ENCODE measurements at regions not wholly inside any gene's neighbourhood (a gene's known extent, or its start where the extent isn't known, plus 50 kb on each side); places are given as distances from the start of the nearest gene placed in this dataset.
A peak's percentile ranks its signal among the peaks of the same experiment; 100 is the strongest.
"Not testable (repeated sequence)": the region's sequence is repeated elsewhere in the genome, so short reads cannot be mapped to it uniquely, and the experiment has no call there.

DNA sequence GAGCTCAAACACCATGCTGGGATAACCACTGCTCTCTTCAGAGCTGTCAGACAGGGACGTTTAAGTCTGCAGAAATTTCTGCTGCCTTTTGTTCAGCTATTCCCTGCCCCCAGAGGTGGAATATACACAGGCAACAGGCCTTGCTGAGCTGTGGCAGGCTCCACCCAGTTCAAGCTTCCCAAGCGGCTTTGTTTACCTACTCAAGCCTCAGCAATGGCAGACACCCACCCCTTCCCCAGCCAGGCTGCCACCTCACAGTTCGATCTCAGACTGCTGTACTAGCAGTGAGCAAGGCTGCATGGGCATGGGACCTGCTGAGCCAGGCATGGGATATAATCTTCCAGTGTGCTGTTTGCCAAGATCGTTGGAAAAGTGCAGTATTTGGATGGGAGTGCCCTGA, 1220.5 kb downstream of the FLRT2 start (continued):
- TF ChIP-seq, protein P1, sequence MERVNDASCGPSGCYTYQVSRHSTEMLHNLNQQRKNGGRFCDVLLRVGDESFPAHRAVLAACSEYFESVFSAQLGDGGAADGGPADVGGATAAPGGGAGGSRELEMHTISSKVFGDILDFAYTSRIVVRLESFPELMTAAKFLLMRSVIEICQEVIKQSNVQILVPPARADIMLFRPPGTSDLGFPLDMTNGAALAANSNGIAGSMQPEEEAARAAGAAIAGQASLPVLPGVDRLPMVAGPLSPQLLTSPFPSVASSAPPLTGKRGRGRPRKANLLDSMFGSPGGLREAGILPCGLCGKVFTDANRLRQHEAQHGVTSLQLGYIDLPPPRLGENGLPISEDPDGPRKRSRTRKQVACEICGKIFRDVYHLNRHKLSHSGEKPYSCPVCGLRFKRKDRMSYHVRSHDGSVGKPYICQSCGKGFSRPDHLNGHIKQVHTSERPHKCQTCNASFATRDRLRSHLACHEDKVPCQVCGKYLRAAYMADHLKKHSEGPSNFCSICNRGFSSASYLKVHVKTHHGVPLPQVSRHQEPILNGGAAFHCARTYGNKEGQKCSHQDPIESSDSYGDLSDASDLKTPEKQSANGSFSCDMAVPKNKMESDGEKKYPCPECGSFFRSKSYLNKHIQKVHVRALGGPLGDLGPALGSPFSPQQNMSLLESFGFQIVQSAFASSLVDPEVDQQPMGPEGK (CRISPR knock-in tag; IDR thresholded peaks at IDR 0.05) = 0 out of 2 replicates have a peak, but pooled peaks have one; percentile 5
- peak; percentile 21; the same call in 1 of the 2 replicates for TF ChIP-seq YEATS2 (CRISPR knock-in tag; IDR thresholded peaks at IDR 0.05; ENCODE audit: borderline replicate concordance)
- TF ChIP-seq ZNF44 (CRISPR knock-in tag; IDR thresholded peaks at IDR 0.05) = 0 out of 2 replicates have a peak, but pooled peaks have one; percentile 34
- peak; percentile 50 for TF ChIP-seq FOXA3 (CRISPR knock-in tag; IDR thresholded peaks at IDR 0.05)
- peak; percentile 77 for TF ChIP-seq ZNF331 (CRISPR knock-in tag; IDR thresholded peaks at IDR 0.05)
- TF ChIP-seq ZMYM4 (CRISPR knock-in tag; IDR thresholded peaks at IDR 0.05) = peak; percentile 84
- peak; percentile 64; the same call in 1 of the 2 replicates for TF ChIP-seq POGZ (CRISPR knock-in tag; IDR thresholded peaks at IDR 0.05)
- TF ChIP-seq, protein P2, sequence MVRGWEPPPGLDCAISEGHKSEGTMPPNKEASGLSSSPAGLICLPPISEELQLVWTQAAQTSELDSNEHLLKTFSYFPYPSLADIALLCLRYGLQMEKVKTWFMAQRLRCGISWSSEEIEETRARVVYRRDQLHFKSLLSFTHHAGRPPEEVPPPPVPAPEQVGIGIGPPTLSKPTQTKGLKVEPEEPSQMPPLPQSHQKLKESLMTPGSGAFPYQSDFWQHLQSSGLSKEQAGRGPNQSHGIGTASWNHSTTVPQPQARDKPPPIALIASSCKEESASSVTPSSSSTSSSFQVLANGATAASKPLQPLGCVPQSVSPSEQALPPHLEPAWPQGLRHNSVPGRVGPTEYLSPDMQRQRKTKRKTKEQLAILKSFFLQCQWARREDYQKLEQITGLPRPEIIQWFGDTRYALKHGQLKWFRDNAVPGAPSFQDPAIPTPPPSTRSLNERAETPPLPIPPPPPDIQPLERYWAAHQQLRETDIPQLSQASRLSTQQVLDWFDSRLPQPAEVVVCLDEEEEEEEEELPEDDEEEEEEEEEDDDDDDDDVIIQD (CRISPR knock-in tag; IDR thresholded peaks at IDR 0.05; ENCODE audit: low read depth) = peak; percentile 74; the same call in 1 of the 2 replicates

DNA sequence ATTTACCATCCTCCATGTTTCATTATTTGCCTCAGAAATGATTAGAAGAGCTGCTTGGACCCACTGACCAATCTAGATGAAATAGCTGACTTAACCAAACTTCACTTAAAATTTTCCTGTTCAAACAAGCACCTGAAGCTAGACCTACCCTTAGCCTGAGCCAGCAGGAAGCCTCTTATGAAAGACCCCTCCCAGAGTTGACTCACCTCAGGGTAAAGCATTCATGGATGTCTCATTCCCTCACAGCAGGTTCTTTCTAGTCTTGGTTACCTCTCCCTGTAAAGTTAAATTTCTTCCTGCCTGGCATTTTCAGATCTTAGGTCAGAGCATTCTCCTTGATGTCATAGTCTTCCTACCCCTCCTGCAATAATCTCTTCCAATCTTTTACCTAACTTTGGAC, 1209.8 kb downstream of the FLRT2 start:
- peaks cover 7% of the 10 kb centered on the region; the same call in 1 of the 2 replicates for H3K4me1 ChIP-seq (ENCODE audit: insufficient read depth, low read length)
- H3K36me3 ChIP-seq (replicated peaks in 1 of 2; ENCODE audit: control insufficient read depth in 1 of 2, insufficient read depth in 2 of 2, low read length in 2 of 2) = no peaks in the 10 kb centered on the region
- no peaks in the 10 kb centered on the region for H4K20me1 ChIP-seq (ENCODE audit: insufficient read depth, low read length)
- FAIRE-seq (no peak), DNase-seq (ENCODE audit: low spot score) (peak; percentile 7), ATAC-seq (peak; percentile 38; the same call in 1 of the 3 replicates)
- H3K27ac ChIP-seq (ENCODE audit: extremely low read length, insufficient read depth, low read length) = no peak overlapping the region
- in situ Hi-C loops (cut with HindIII; ENCODE audit: extremely low pct_ligation_motif_present, low pct_unique_long_range_greater_than_20kb) (no loop called here), intact Hi-C loops (cut with micrococcal nuclease; ENCODE audit: unreplicated experiment) (no loop called here)
- peak overlapping the region; percentile 45 for H2AFZ ChIP-seq (ENCODE audit: low read length)
- CTCF ChIA-PET (ENCODE audit: low intra/inter-chr PET ratio, low total read pairs) = no interaction called here
- no peak for TF ChIP-seq RELA (CRISPR knock-in tag; IDR thresholded peaks at IDR 0.05)
- TF ChIP-seq RBM22 (optimal IDR thresholded peaks at IDR 0.05; ENCODE audit: low read length) = no peak
- 0 out of 2 replicates have a peak, but pooled peaks have one; percentile 23 for TF ChIP-seq FOSL2 (CRISPR knock-in tag; IDR thresholded peaks at IDR 0.05)
- 0 out of 2 replicates have a peak overlapping the region, but pooled peaks have one; percentile 20 for H3K9ac ChIP-seq (ENCODE audit: insufficient read depth, low read depth, low read length)
- POLR2A ChIA-PET = no interaction called here
- peak overlapping the region; percentile 62 for H3K4me2 ChIP-seq (ENCODE audit: low read depth, low read length)
- H3K4me3 ChIP-seq (replicated peaks in 1 of 3; ENCODE audit: insufficient read depth in 1 of 3, low read depth in 2 of 3, low read length in 3 of 3) = peak overlapping the region in 2 of 3 experiments; percentile 39; a peak in 3 of 6 replicates
- no peaks in the 10 kb centered on the region for H3K27me3 ChIP-seq (ENCODE audit: control insufficient read depth in 1 of 2, insufficient read depth in 2 of 2, low read length in 2 of 2)
- BruUV-seq (replicated peaks) = no TSS peak
- no peaks in the 10 kb centered on the region for H3K9me3 ChIP-seq (ENCODE audit: low read length)
- no peaks in the 10 kb centered on the region for H3K79me2 ChIP-seq (ENCODE audit: insufficient read depth, low read length)

DNA sequence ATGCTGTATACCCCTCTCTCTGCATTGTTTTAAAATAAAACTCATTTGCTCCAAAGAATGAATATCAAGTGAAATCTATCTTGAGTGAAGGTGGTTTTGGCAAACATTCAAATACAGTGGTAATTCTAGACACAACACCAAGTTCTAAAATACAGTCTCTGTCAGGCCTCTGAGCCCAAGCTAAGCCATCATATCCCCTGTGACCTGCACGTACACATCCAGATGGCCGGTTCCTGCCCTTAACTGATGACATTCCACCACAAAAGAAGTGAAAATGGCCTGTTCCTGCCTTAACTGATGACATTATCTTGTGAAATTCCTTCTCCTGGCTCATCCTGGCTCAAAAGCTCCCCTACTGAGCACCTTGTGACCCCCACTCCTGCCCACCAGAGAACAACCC, 1201.5 kb downstream of the FLRT2 start:
- CTCF ChIA-PET (ENCODE audit: low intra/inter-chr PET ratio, low total read pairs); ATAC-seq: not testable (repeated sequence)

More for the DNA sequence above, 1201.5 kb downstream of the FLRT2 start:
- WGBS (ENCODE audit: low lambda C conversion rate) = 97% methylated on average over 2 of the region's 2 CpGs
- H3K4me2 ChIP-seq (ENCODE audit: low read depth, low read length); H3K27me3 ChIP-seq (ENCODE audit: control insufficient read depth in 1 of 2, insufficient read depth in 2 of 2, low read length in 2 of 2); H3K79me2 ChIP-seq (ENCODE audit: insufficient read depth, low read length); POLR2A ChIA-PET; FAIRE-seq; H3K27ac ChIP-seq (ENCODE audit: extremely low read length, insufficient read depth, low read length); BruUV-seq (replicated peaks); H3K4me1 ChIP-seq (ENCODE audit: insufficient read depth, low read length); H4K20me1 ChIP-seq (ENCODE audit: insufficient read depth, low read length); H3K9ac ChIP-seq (ENCODE audit: insufficient read depth, low read depth, low read length); in situ Hi-C loops (cut with HindIII; ENCODE audit: extremely low pct_ligation_motif_present, low pct_unique_long_range_greater_than_20kb); DNase-seq (ENCODE audit: low spot score); intact Hi-C loops (cut with micrococcal nuclease; ENCODE audit: unreplicated experiment); H3K36me3 ChIP-seq (replicated peaks in 1 of 2; ENCODE audit: control insufficient read depth in 1 of 2, insufficient read depth in 2 of 2, low read length in 2 of 2); H3K4me3 ChIP-seq (replicated peaks in 1 of 3; ENCODE audit: insufficient read depth in 1 of 3, low read depth in 2 of 3, low read length in 3 of 3); H3K9me3 ChIP-seq (ENCODE audit: low read length); H2AFZ ChIP-seq (ENCODE audit: low read length): not testable (repeated sequence)
